WI38 (cell line): ENCODE measurements at regions not wholly inside any gene's neighbourhood (a gene's known extent, or its start where the extent isn't known, plus 50 kb on each side); places are given as distances from the start of the nearest gene placed in this dataset.
"Not testable (repeated sequence)": the region's sequence is repeated elsewhere in the genome, so short reads cannot be mapped to it uniquely, and the experiment has no call there.

ENCODE experiments used
- H3K4me3 ChIP-seq: 2 replicates; pipeline ENCODE4 v1.5.1; 2011; ENCODE audit warnings: low read depth, mild to moderate bottlenecking, control low read depth, low read length
- TF ChIP-seq, protein P1 (sequence below): IDR thresholded peaks from 2 replicates; pipeline ENCODE4 v1.5.1; 2012; ENCODE audit warnings: low read depth, mild to moderate bottlenecking, control low read depth, low read length

DNA sequence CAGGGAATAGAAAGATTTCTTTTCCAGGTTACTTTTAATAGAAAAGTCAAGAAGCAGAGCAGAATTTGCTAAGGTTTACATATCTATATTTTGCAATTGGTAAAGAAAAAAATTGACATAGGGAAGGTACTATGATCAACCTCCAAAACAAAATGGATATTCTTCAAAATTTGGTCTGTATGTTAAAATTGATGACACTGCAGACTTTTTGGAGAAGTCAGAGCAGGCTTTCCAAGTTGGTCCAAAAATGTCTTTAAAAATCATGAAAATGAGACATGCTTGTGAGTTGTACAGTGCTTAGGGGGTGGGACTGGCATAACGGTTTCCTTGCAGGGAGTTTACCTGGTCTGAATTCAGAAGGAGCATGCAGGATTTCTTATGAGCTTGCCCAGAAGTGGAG, 77.0 kb downstream of the TFPI2 start:
- TF ChIP-seq, protein P1, sequence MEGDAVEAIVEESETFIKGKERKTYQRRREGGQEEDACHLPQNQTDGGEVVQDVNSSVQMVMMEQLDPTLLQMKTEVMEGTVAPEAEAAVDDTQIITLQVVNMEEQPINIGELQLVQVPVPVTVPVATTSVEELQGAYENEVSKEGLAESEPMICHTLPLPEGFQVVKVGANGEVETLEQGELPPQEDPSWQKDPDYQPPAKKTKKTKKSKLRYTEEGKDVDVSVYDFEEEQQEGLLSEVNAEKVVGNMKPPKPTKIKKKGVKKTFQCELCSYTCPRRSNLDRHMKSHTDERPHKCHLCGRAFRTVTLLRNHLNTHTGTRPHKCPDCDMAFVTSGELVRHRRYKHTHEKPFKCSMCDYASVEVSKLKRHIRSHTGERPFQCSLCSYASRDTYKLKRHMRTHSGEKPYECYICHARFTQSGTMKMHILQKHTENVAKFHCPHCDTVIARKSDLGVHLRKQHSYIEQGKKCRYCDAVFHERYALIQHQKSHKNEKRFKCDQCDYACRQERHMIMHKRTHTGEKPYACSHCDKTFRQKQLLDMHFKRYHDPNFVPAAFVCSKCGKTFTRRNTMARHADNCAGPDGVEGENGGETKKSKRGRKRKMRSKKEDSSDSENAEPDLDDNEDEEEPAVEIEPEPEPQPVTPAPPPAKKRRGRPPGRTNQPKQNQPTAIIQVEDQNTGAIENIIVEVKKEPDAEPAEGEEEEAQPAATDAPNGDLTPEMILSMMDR = no peak
- H3K4me3 ChIP-seq = no peak overlapping the region

DNA sequence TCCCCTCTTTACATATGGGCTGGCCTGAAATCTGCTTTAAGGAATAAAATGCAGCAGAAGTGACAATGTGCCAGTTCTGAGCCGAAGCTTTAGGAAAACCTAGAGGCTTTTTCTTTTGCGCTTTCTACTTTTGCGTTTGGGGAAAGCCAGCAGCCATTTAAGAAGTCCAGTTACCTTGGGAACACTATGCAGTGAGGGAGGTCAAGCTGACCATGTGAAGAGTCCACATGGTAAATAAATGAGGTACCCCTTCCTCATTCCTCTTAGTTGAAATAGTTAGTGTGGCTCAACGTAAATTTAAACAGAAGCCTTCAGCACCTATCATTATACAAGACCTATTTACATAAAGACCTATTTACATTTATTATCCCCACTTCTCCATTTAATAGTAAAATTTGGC, 78.5 kb downstream of the TFPI2 start:
- TF ChIP-seq, protein P1 = no peak
- H3K4me3 ChIP-seq = no peak overlapping the region

DNA sequence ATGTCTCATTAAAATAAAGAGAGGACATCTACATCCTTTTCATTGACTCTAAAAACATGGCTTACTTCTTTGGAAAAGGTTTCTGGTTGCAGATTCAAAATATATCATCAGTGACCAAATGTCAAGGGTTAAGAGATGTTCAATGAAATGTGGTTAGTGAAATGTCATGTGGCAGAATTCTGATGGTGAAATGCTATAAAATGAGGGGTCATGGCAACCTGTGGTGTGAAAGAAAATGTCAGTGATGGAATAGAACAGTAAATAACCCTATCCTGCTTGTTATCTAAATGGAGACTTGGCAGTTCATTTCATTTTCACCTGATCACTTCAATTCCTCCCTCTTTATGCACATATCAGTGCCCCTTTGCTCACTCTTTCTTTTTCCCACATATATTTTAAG, 79.4 kb downstream of the TFPI2 start:
- no peak overlapping the region for H3K4me3 ChIP-seq
- TF ChIP-seq, protein P1 = no peak

DNA sequence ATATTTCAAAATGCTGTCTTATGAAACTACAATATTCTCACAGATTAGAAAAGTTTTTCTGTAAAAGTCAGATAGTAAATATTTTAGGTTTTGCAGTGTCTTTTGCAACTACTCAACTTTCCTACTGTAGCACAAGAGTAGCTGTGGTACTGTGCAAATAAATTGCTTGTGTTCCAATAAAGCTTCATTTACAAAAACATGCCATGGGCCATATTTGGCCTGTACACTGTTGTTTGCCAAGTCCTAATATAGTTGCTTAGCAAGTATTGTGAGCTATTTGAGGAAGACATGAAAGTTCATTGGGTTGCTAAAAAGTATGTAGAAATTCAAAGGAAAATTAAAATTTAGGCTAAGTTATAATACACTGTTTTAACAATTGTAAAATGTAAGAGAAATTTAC, 80.0 kb downstream of the TFPI2 start:
- TF ChIP-seq, protein P1 = no peak
- no peak overlapping the region for H3K4me3 ChIP-seq

DNA sequence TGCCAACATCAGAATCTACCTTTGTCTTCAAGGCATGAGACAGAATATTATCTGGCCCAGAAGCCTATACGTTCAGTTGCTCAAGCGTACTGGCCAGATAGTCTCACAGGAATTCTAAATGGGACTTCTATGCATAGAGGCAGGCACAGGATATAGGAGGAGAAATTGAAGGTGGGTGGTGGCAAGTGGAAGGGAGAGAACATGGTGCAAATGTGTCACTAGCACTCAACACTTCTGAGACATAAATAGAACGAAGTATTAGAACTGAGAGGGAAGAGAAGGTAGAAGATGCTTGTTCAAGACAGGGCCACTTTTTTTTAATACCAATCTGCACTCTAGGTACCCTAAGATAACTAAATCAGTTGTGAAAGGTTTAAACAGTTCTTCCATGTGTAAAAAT, 85.8 kb downstream of the TFPI2 start:
- TF ChIP-seq, protein P1 = no peak
- no peak overlapping the region for H3K4me3 ChIP-seq

DNA sequence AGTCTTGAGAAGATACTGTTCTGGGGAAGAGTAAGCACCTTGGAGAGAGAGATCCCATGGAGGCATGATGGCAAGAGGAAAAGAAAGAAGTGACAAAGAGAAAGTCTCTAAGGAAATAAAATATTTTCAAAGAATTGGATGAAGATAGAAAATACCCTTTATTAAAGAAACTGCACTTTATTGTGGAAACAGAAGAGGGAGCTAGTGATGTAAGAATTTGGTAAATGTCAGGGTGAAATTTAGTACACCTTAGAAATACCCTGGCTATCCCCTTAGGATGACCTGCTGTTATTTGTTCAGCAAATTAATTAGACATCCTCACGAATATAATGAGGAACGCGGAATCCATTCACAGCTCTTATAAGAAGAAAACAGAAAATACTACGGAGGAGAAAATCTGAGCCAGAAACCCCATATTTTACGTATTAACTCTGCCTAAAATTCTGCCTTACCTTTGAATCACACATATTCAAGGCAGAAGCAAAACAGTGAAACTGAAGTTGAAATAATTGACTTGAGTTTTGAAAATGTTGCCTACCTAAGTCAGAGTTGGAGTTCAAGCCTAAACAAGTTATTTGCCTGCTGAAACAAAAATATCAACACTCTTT, 90.7 kb downstream of the TFPI2 start:
- H3K4me3 ChIP-seq = no peak overlapping the region
- TF ChIP-seq, protein P1 = peak; percentile 24; the same call in 1 of the 2 replicates

DNA sequence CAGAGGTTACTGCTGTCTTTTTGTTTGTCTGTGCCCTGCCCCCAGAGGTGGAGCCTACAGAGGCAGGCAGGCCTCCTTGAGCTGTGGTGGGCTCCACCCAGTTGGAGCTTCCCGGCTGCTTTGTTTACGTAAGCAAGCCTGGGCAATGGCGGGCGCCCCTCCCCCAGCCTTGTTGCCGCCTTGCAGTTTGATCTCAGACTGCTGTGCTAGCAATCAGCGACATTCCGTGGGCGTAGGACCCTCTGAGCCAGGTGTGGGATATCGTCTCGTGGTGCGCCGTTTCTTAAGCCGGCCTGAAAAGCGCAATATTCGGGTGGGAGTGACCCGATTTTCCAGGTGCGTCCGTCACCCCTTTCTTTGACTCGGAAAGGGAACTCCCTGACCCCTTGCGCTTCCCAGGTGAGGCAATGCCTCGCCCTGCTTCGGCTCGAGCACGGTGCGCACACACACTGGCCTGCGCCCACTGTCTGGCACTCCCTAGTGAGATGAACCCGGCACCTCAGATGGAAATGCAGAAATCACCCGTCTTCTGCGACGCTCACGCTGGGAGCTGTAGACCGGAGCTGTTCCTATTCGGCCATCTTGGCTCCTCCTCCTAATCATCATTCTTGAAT, 97.4 kb downstream of the TFPI2 start:
- H3K4me3 ChIP-seq = not testable (repeated sequence)

DNA sequence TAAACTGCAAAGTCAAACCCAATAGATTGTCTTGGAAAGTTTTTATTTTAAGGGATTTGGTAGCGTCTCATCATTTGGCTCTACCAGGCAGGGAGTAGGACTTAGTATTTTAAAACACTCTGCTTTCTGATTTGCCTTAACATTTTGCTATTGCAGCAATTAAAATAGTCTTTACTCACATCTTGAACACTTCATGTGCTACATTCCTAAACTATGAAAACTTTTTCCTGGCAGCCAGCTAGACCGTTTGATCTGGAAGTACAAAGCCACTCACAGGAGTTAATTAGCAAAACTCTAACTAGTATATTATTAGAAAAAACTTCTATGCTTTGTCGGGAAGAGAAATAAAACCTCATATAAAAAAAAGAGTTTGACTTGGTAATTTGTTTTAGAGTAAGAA, 111.4 kb downstream of the TFPI2 start:
- TF ChIP-seq, protein P1 = no peak

More for the DNA sequence above, 111.4 kb downstream of the TFPI2 start:
- H3K4me3 ChIP-seq = no peak overlapping the region
